ENCODE measurements at regions not wholly inside any gene's neighbourhood (a gene's known extent, or its start where the extent isn't known, plus 50 kb on each side); places are given as distances from the start of the nearest gene placed in this dataset.

DNA sequence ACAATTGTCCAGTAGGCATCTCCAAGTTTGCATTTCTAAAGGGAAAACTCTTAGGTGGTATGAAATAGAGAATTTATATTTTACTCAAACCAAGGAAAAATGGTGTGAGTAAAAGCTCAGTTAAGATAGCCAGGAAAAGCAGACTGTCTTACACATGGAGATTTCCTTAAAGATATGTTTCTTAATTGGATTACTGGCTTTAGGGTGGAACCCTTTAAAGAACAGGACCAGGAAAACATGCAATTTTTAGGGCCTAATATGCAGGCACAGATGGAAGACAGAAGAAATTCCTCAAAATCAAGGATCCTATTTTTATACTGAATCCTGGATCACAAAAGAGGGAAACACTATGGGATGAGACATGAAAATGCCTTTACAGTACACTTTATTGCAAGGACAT is 100.3 kb upstream of the PCDH17 start:
- Histone ChIP-seq H3K9me3 (peaks cover 0 to 60% (median 32%) of the 10 kb centered on the region in 8 donors), H3K27ac (no peak overlapping the region), H3K27me3 (replicated peaks in 1 of 7) (no peaks in the 10 kb centered on the region), H3K4me1 (no peaks in the 10 kb centered on the region), H3K4me3 (no peak overlapping the region), H3K36me3 (no peaks in the 10 kb centered on the region)
- TF ChIP-seq POLR2A (IDR thresholded peaks at IDR 0.05) (no peak), POLR2AphosphoS5 (IDR thresholded peaks at IDR 0.05) (no peak)
- TF ChIP-seq, protein P1, sequence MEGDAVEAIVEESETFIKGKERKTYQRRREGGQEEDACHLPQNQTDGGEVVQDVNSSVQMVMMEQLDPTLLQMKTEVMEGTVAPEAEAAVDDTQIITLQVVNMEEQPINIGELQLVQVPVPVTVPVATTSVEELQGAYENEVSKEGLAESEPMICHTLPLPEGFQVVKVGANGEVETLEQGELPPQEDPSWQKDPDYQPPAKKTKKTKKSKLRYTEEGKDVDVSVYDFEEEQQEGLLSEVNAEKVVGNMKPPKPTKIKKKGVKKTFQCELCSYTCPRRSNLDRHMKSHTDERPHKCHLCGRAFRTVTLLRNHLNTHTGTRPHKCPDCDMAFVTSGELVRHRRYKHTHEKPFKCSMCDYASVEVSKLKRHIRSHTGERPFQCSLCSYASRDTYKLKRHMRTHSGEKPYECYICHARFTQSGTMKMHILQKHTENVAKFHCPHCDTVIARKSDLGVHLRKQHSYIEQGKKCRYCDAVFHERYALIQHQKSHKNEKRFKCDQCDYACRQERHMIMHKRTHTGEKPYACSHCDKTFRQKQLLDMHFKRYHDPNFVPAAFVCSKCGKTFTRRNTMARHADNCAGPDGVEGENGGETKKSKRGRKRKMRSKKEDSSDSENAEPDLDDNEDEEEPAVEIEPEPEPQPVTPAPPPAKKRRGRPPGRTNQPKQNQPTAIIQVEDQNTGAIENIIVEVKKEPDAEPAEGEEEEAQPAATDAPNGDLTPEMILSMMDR (IDR thresholded peaks at IDR 0.05 in 8 of 11, conservative IDR thresholded peaks at IDR 0.05 in 3 of 11), result no peak
- intact Hi-C loops (cut with DNase I; ENCODE audit: low total_unique reads), result no loop called here
- no peak for DNase-seq

DNA sequence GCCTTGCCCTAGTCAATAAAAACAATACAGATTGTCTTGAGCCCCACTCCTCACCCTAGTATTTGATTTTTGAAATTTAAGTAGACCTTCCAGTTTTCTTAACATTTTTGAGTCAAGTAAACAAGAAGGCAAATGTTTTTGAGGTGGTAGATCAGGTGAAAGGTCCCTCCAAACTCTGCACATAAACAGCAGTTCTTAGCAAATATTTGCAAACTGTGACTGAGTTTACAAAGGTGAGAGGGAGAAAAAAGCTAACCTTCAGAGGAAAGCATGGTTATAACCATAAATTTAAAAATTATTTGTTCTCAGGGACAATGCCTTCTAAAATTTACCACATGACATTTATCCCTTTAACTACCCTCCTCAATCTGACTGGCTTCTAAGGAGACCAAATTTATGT is 84.6 kb upstream of the PCDH17 start:
- no peaks in the 10 kb centered on the region for H3K4me1 ChIP-seq
- H3K9me3 ChIP-seq, result no peaks in the 10 kb centered on the region
- H3K27me3 ChIP-seq (replicated peaks in 1 of 7), result no peaks in the 10 kb centered on the region
- no peaks in the 10 kb centered on the region for H3K36me3 ChIP-seq
- TF ChIP-seq POLR2AphosphoS5 (IDR thresholded peaks at IDR 0.05) (no peak), POLR2A (IDR thresholded peaks at IDR 0.05) (no peak)
- TF ChIP-seq, protein P1 (IDR thresholded peaks at IDR 0.05 in 8 of 11, conservative IDR thresholded peaks at IDR 0.05 in 3 of 11), result no peak
- intact Hi-C loops (cut with DNase I; ENCODE audit: low total_unique reads), result no loop called here
- no peak for DNase-seq
- H3K27ac ChIP-seq, result no peak overlapping the region
- no peak overlapping the region for H3K4me3 ChIP-seq

- no peak overlapping the region for H3K27ac ChIP-seq
- intact Hi-C loops (cut with DNase I; ENCODE audit: low total_unique reads), result no loop called here
Measured at GRCh38 chr13:57552437-57552836, 79.1 kb upstream of the PCDH17 start.

DNA sequence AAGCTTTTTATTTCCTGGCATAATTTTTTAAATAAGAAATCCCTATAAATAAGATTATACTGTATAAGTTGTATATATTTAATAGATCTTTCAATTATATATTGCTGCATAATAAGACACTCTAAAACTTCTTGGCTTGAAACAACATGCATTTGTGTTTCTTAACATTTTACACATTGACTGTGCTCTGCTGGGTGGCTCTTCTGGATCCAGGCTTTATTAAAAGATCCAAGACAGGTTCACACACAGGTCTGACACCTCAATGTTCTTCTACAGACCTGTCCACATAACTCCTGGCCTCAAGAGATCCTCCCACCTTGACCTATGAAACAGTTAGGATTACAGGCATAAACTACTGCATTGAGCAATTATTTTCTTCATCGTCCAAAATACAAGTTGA is 77.6 kb upstream of the PCDH17 start:
- Histone ChIP-seq H3K36me3 (no peaks in the 10 kb centered on the region), H3K9me3 (peaks cover 0 to 25% (median 5%) of the 10 kb centered on the region in 8 donors), H3K27me3 (replicated peaks in 1 of 7) (no peaks in the 10 kb centered on the region), H3K4me3 (no peak overlapping the region), H3K4me1 (no peaks in the 10 kb centered on the region), H3K27ac (no peak overlapping the region)
- TF ChIP-seq POLR2AphosphoS5 (IDR thresholded peaks at IDR 0.05), result no peak
- TF ChIP-seq, protein P1 (IDR thresholded peaks at IDR 0.05 in 8 of 11, conservative IDR thresholded peaks at IDR 0.05 in 3 of 11), result no peak
- TF ChIP-seq POLR2A (IDR thresholded peaks at IDR 0.05), result no peak
- no peak for DNase-seq
- intact Hi-C loops (cut with DNase I; ENCODE audit: low total_unique reads), result no loop called here
- WGBS, 5 donors, result 86 to 100% (median 90%) methylated on average over 1 of the region's 1 CpG

More at GRCh38 chr13:57552437-57552836, 79.1 kb upstream of the PCDH17 start:
- H3K4me3 ChIP-seq, result no peak overlapping the region
- WGBS, 5 donors, result 64 to 79% (median 72%) methylated on average over 3 of the region's 3 CpGs
- no peak for TF ChIP-seq POLR2A (IDR thresholded peaks at IDR 0.05)
- TF ChIP-seq POLR2AphosphoS5 (IDR thresholded peaks at IDR 0.05), result no peak
- TF ChIP-seq, protein P1 (IDR thresholded peaks at IDR 0.05 in 8 of 11, conservative IDR thresholded peaks at IDR 0.05 in 3 of 11), result no peak
- peaks cover 0 to 25% (median 5%) of the 10 kb centered on the region in 8 donors for H3K9me3 ChIP-seq
- DNase-seq, result no peak
- no peaks in the 10 kb centered on the region for H3K27me3 ChIP-seq (replicated peaks in 1 of 7)
- H3K36me3 ChIP-seq, result no peaks in the 10 kb centered on the region
- no peaks in the 10 kb centered on the region for H3K4me1 ChIP-seq

Measured in spleen (tissue), 11 donors.